Gastroesophageal sphincter (tissue), 3 donors: ENCODE measurements at regions not wholly inside any gene's neighbourhood (a gene's known extent, or its start where the extent isn't known, plus 50 kb on each side); places are given as distances from the start of the nearest gene placed in this dataset.

ENCODE experiments used
- CTCF ChIP-seq, 4 experiments: fragments of 200-600 bp in 2 of 4; fragments of 450-650 bp in 2 of 4; sonication (generic) in 1 of 4; IDR thresholded peaks; one replicate each; pipeline ENCODE4 v1.5.1; 2017 to 2019; ENCODE audit warnings: antibody characterized with exemption in 4 of 4, mild to moderate bottlenecking in 2 of 4, moderate library complexity in 2 of 4
- EP300 ChIP-seq: sonication (generic); formaldehyde crosslinking; IDR thresholded peaks from one replicate; pipeline ENCODE4 v1.6.1; 2017; ENCODE audit warnings: antibody characterized with exemption, mild to moderate bottlenecking
- POLR2A ChIP-seq, 2 donors: fragments of 450-650 bp; IDR thresholded peaks; one replicate each; pipeline ENCODE4 v1.6.1; 2017; ENCODE audit warnings: antibody characterized with exemption in 2 of 2, mild to moderate bottlenecking in 2 of 2, moderate library complexity in 1 of 2
- POLR2AphosphoS5 ChIP-seq: sonication (generic); formaldehyde crosslinking; IDR thresholded peaks from one replicate; pipeline ENCODE4 v1.6.1; 2017; ENCODE audit warnings: antibody characterized with exemption

GRCh38 chr2:23244617-23245016, 140.4 kb upstream of the KLHL29 start:
- no peak for TF ChIP-seq CTCF (IDR thresholded peaks at IDR 0.05)
- TF ChIP-seq POLR2AphosphoS5, result peak; percentile 17
- no peak for TF ChIP-seq EP300
- no peak for TF ChIP-seq POLR2A (IDR thresholded peaks at IDR 0.05)
